Bronchial epithelial cell (primary cell): ENCODE measurements at regions not wholly inside any gene's neighbourhood (a gene's known extent, or its start where the extent isn't known, plus 50 kb on each side); places are given as distances from the start of the nearest gene placed in this dataset.

Experiments
- DNase-seq: peaks from one replicate; pipeline ENCODE4 v3.0.0-alpha.2; 2010; ENCODE audit warnings: low read depth
- FAIRE-seq: peaks from 2 replicates; lab custom pipeline; 2011; peaks lifted over from hg19 to GRCh38; lab: Jason Lieb, UNC
- H3K27me3 ChIP-seq: 2 replicates; pipeline ENCODE4 v1.5.1; 2011; ENCODE audit warnings: low read length; ENCODE audit not compliant: control insufficient read depth, insufficient read depth
- H3K36me3 ChIP-seq: 2 replicates; pipeline ENCODE4 v1.5.1; 2011; ENCODE audit warnings: low read length; ENCODE audit not compliant: control insufficient read depth, insufficient read depth
- H3K4me3 ChIP-seq: 2 replicates; pipeline ENCODE4 v1.5.1; 2011; ENCODE audit warnings: mild to moderate bottlenecking, low read depth, low read length, control low read depth
- TF ChIP-seq, protein P1 (sequence below): IDR thresholded peaks from 2 replicates; pipeline ENCODE4 v1.5.1; 2011; ENCODE audit warnings: mild to moderate bottlenecking, moderate library complexity, low read length, control low read depth, inconsistent platforms; ENCODE audit not compliant: insufficient read depth, severe bottlenecking

DNA sequence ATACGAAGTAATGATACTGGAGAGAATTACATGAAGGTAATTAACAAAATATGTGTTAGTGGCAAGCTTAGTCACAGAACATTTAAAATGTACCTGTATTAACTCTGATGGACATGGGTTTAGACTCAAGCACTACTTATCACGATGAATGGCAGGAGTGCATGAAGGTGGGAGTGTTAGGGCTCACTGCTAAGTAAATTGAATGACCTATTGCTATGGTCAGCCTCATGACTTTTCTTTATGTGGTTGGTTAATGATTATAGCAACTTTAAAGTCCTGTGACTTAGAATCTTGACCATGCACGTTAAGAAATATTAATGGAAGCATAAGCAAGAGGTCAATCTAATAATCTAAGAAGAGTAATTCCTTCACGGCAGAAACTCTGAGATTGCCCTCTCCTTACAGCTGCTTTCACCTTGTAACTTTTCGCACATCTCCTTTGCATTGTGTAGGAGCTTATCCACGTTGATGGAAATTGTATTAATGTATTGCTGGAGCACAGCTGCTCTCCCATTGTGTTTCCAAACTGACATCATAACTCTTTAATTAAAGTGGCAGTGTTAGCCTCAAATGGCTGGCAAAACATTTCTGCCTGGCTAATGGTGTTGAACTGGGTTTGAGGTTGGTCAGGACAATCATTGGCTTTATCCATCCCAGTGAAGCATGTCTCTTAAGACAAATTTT is 114.5 kb downstream of the RXFP2 start:
- DNase-seq (no peak), FAIRE-seq (no peak)
- Histone ChIP-seq H3K27me3 (no peaks in the 10 kb centered on the region), H3K36me3 (no peaks in the 10 kb centered on the region), H3K4me3 (no peak overlapping the region)
- TF ChIP-seq, protein P1, sequence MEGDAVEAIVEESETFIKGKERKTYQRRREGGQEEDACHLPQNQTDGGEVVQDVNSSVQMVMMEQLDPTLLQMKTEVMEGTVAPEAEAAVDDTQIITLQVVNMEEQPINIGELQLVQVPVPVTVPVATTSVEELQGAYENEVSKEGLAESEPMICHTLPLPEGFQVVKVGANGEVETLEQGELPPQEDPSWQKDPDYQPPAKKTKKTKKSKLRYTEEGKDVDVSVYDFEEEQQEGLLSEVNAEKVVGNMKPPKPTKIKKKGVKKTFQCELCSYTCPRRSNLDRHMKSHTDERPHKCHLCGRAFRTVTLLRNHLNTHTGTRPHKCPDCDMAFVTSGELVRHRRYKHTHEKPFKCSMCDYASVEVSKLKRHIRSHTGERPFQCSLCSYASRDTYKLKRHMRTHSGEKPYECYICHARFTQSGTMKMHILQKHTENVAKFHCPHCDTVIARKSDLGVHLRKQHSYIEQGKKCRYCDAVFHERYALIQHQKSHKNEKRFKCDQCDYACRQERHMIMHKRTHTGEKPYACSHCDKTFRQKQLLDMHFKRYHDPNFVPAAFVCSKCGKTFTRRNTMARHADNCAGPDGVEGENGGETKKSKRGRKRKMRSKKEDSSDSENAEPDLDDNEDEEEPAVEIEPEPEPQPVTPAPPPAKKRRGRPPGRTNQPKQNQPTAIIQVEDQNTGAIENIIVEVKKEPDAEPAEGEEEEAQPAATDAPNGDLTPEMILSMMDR: no peak

DNA sequence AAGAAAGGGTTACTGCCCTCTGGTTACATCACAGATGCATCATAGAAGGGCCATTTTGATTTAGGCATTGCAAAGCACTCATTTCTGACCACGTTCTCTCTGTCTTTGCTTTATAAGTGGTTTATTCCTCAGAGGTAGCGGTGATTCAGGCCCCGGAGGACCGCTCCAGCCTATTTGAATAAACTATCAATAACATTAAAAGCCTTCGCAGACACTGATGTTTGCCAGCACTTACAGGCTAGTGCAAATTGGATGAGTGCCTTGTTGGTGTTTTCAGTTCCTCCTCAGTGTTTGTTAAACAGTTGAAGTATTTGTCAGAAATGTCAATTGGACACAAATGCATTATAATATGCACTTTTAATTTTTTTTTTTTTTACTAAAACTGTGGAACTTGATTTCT is 120.2 kb downstream of the RXFP2 start:
- TF ChIP-seq, protein P1: no peak
- FAIRE-seq: no peak
- Histone ChIP-seq H3K4me3 (no peak overlapping the region), H3K36me3 (no peaks in the 10 kb centered on the region), H3K27me3 (no peaks in the 10 kb centered on the region)
- no peak for DNase-seq

DNA sequence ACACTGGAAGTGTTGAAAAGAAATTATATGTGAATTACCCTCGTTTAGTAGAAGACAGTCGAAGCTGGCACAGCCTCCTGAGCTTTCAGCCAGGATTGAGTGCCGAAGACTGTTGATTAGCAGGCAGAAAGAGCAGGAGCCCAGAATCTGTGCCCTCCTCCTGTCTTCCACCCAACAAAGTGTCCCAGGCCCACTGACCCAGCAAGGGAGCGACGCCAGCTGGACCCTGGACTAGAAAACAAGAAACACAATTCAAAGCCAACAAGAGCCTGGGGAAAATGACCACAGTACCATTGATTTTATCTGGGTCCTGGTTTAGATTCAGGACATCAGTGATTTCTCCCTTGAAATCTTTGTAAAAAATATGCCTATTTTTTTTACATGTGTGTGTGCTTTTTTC is 120.7 kb downstream of the RXFP2 start:
- Histone ChIP-seq H3K4me3 (no peak overlapping the region), H3K36me3 (no peaks in the 10 kb centered on the region), H3K27me3 (no peaks in the 10 kb centered on the region)
- TF ChIP-seq, protein P1: no peak
- DNase-seq (no peak), FAIRE-seq (no peak)

DNA sequence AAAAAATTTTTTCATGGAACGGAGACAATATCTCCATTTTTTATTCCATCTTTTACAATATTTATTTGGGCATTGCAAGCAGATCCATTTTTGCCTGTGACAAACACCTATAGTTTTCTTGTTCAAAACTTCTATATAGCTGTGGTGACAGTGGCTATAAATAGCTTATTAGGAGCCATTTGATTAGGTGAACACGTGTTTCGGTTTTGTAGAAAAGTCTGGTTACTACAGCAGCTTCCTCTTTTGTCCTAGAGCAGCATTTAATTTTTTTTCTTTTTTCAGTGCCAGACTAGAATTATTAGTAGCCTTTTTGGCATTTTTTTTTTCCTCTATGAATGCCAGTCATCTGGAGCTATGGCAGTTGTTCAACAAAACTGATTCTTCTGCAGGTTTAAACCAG is 123.5 kb downstream of the RXFP2 start:
- Histone ChIP-seq H3K4me3 (no peak overlapping the region), H3K27me3 (no peaks in the 10 kb centered on the region), H3K36me3 (no peaks in the 10 kb centered on the region)
- DNase-seq (no peak), FAIRE-seq (no peak)
- TF ChIP-seq, protein P1: no peak

DNA sequence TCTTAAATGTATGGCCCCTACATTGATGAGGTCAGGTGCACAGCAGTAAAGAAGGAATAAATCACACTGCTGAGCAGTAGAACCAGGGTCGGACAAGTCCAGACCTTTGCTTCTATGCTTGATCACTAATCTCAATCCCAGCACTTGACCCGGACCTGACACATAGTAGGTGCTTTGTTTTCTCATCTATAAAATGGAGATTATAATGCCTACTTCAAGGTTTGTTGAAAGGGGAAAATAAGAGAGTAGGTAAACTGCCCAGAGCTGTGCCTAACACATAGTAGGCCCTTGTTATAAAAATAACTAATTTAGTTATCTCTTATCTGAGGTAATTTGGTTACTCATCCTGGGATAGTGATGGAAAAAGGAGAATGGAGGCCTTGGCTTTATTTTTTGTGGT is 125.0 kb downstream of the RXFP2 start:
- TF ChIP-seq, protein P1: no peak
- no peaks in the 10 kb centered on the region for H3K36me3 ChIP-seq
- no peak overlapping the region for H3K4me3 ChIP-seq
- no peak for FAIRE-seq
- H3K27me3 ChIP-seq: no peaks in the 10 kb centered on the region
- no peak for DNase-seq

DNA sequence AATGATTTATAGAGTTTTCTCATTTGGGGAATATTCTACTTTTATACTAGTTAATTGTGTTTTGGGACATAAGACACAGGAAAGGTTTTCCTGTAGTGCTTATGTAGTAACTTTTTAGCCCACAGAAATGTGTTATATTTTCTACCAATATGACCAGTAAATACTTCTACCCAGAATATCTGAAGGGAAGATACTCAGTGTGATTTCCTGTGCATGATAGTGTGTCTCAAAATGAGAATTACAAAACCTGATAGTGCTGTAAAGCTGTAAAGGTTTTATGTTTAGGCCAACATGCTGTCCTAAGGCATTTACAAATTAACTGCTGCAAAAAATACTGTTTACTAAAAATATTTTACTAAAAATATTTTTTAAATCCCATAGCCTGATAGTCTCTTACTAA is 126.8 kb downstream of the RXFP2 start:
- DNase-seq (no peak), FAIRE-seq (no peak)
- no peaks in the 10 kb centered on the region for H3K36me3 ChIP-seq
- H3K4me3 ChIP-seq: no peak overlapping the region
- H3K27me3 ChIP-seq: no peaks in the 10 kb centered on the region
- TF ChIP-seq, protein P1: no peak
